Memory B cell (primary cell): ENCODE measurements at regions not wholly inside any gene's neighbourhood (a gene's known extent, or its start where the extent isn't known, plus 50 kb on each side); places are given as distances from the start of the nearest gene placed in this dataset.
"Not testable (repeated sequence)": the region's sequence is repeated elsewhere in the genome, so short reads cannot be mapped to it uniquely, and the experiment has no call there.

Experiments used
- ATAC-seq: fragments of 150-1000 bp; cut with Tn5 transposase; 2 replicates; pipeline ENCODE4 v1.10.0; 2021; ENCODE audit warnings: low read depth, mild to moderate bottlenecking, moderate library complexity
- DNase-seq, 2 donors: peaks; one replicate each; pipeline ENCODE4 v3.0.0; 2022; ENCODE audit warnings: low spot score in 2 of 2
- H3K27ac Mint-ChIP-seq: one replicate; pipeline ENCODE4 v1.8.0; 2022; ENCODE audit warnings: mild to moderate bottlenecking, moderate library complexity, mixed read lengths
- H3K27me3 Mint-ChIP-seq: one replicate; pipeline ENCODE4 v1.8.0; 2022; ENCODE audit warnings: mixed read lengths
- H3K36me3 Mint-ChIP-seq: one replicate; pipeline ENCODE4 v1.8.0; 2022; ENCODE audit warnings: mild to moderate bottlenecking, mixed read lengths
- H3K4me1 Mint-ChIP-seq: one replicate; pipeline ENCODE4 v1.8.0; 2022; ENCODE audit warnings: mixed read lengths
- H3K4me3 Mint-ChIP-seq: one replicate; pipeline ENCODE4 v1.8.0; 2022; ENCODE audit warnings: mild to moderate bottlenecking, moderate library complexity, mixed read lengths
- H3K9me3 Mint-ChIP-seq: one replicate; pipeline ENCODE4 v1.8.0; 2022; ENCODE audit warnings: mixed read lengths

DNA sequence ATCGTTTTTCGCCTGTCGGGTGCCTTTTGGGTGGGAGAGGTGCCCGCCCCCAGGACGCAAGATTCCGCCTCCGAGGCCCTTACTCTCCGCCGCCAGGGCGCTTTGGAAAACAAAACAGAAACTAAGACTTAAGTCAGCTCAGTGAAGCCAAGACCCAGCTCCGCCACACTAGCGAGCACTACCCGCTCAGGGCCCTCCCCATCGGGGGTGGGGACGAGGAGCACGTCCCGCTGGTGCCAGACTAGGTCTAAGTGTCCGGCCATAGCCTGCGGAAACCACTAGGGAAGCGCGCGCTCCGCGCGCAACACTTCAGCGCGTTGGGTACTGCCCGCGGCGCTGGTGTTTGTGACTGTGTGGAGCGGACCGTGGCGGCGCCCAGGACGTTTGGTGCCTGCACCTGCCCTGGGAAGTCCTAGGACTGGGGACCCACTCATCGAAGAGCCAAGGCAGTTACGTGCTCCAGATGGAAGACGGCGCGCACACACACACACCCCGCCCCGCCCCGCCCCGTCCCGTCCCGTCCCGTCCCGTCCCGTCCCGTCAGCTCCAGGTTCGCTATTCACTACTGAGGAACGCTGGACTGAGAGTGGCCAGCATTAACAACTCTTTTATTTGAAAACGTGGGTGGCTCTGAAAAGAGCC is 57.6 kb upstream of the BOLA1 start:
- not testable (repeated sequence) for H3K27me3 Mint-ChIP-seq, H3K9me3 Mint-ChIP-seq, DNase-seq, H3K27ac Mint-ChIP-seq, H3K4me3 Mint-ChIP-seq
- peak; percentile 66 for ATAC-seq
- H3K36me3 Mint-ChIP-seq, result peaks cover 14% of the 10 kb centered on the region
- H3K4me1 Mint-ChIP-seq, result peaks cover 24% of the 10 kb centered on the region

- H3K4me1 Mint-ChIP-seq, result peaks cover 31% of the 10 kb centered on the region
- peak; percentile 70 for ATAC-seq
- not testable (repeated sequence) for H3K27ac Mint-ChIP-seq, DNase-seq, H3K4me3 Mint-ChIP-seq, H3K27me3 Mint-ChIP-seq, H3K9me3 Mint-ChIP-seq
- peaks cover 21% of the 10 kb centered on the region for H3K36me3 Mint-ChIP-seq
Observed at GRCh38 chr1:149842458-149843064, 56.8 kb upstream of the BOLA1 start.

DNA sequence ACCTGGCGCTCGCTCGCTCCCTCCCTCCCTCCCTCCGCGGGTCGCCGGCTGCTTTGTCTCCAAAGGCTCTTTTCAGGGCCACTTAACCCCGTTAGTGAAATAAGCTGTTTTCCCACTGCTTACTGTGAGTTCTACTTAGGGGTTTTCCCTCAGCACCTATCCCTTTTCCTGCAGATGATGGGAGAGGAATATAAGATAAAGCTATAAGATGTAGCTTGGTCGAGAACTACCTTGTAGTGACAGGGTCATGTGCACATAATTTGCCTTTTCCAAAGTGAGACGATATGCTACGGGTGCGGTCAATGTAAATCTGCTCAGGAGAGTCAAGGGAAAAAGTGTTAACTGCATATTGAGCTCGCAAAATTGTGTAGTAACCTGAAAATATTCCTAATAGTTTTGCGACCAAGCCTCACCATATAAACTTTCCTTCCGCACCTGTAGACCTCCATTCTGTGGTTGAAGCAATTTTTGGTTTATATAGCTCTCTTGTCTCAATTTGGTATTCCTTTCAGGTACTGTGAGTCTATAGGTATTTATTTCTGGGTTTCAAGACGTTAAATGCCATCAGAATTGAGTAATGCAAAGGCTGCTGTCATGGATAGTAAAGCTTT is 55.8 kb upstream of the BOLA1 start:
- Mint-ChIP-seq H3K4me3 (peak overlapping the region; percentile 91), H3K27me3 (no peaks in the 10 kb centered on the region), H3K36me3 (peaks cover 23% of the 10 kb centered on the region), H3K4me1 (peaks cover 38% of the 10 kb centered on the region), H3K9me3 (peaks cover 2% of the 10 kb centered on the region), H3K27ac (peak overlapping the region; percentile 92)
- DNase-seq (no peak), ATAC-seq (no peak)

GRCh38 chr1:149844101-149844500 is 55.3 kb upstream of the BOLA1 start:
- ATAC-seq (no peak), DNase-seq (no peak)
- Mint-ChIP-seq H3K4me3 (peak overlapping the region; percentile 91), H3K27ac (peak overlapping the region; percentile 92), H3K4me1 (peaks cover 43% of the 10 kb centered on the region), H3K36me3 (peaks cover 24% of the 10 kb centered on the region), H3K9me3 (peaks cover 2% of the 10 kb centered on the region), H3K27me3 (no peaks in the 10 kb centered on the region)

GRCh38 chr1:149844650-149845255 is 54.6 kb upstream of the BOLA1 start:
- Mint-ChIP-seq H3K36me3 (peaks cover 24% of the 10 kb centered on the region), H3K4me1 (peaks cover 49% of the 10 kb centered on the region), H3K9me3 (peaks cover 2% of the 10 kb centered on the region), H3K27me3 (no peaks in the 10 kb centered on the region), H3K4me3 (peak overlapping the region; percentile 56), H3K27ac (peak overlapping the region; percentile 51)
- DNase-seq (no peak), ATAC-seq (no peak)

DNA sequence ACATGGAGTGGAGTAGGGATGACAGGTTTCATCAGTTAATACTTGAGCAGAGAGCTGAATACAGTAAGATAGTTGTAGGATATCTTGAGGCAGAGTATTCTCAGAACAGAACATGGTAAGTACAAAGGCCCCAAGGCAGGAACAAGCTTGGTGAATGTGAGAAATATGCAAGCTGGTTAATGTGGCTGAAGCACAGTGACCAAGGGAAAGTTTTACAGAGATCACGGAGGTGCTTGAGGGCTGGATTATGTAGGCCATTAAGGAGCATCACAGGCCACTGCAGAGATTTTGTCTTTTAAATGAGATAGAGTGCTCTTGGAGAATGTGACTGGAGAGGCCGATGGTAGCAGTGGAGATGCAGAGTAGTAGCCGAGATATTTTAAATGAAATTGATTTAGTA is 54.0 kb upstream of the BOLA1 start:
- DNase-seq (no peak), ATAC-seq (no peak)
- Mint-ChIP-seq H3K27ac (peak overlapping the region; percentile 51), H3K27me3 (no peaks in the 10 kb centered on the region), H3K9me3 (peaks cover 2% of the 10 kb centered on the region), H3K36me3 (peaks cover 24% of the 10 kb centered on the region), H3K4me3 (peak overlapping the region; percentile 56), H3K4me1 (peaks cover 53% of the 10 kb centered on the region)

GRCh38 chr1:149846042-149846441 is 53.3 kb upstream of the BOLA1 start:
- Mint-ChIP-seq H3K4me1 (peaks cover 53% of the 10 kb centered on the region), H3K9me3 (peaks cover 2% of the 10 kb centered on the region), H3K4me3 (peak overlapping the region; percentile 56), H3K27ac (peak overlapping the region; percentile 51), H3K27me3 (no peaks in the 10 kb centered on the region), H3K36me3 (peaks cover 24% of the 10 kb centered on the region)
- DNase-seq (no peak), ATAC-seq (no peak)

- Mint-ChIP-seq H3K36me3 (peaks cover 24% of the 10 kb centered on the region), H3K4me1 (peaks cover 53% of the 10 kb centered on the region), H3K27me3 (no peaks in the 10 kb centered on the region), H3K9me3 (peaks cover 2% of the 10 kb centered on the region), H3K27ac (peak overlapping the region; percentile 79), H3K4me3 (no peak overlapping the region)
- ATAC-seq (no peak), DNase-seq (no peak)
Observed at GRCh38 chr1:149846593-149847466, 52.5 kb upstream of the BOLA1 start.

- H3K4me1 Mint-ChIP-seq, result peaks cover 51% of the 10 kb centered on the region
- DNase-seq (no peak), ATAC-seq (no peak)
- peaks cover 24% of the 10 kb centered on the region for H3K36me3 Mint-ChIP-seq
- H3K27ac Mint-ChIP-seq, result peak overlapping the region; percentile 96
- peak overlapping the region; percentile 92 for H3K4me3 Mint-ChIP-seq
- no peaks in the 10 kb centered on the region for H3K27me3 Mint-ChIP-seq
- H3K9me3 Mint-ChIP-seq, result peaks cover 2% of the 10 kb centered on the region
Observed at GRCh38 chr1:149848340-149849110, 50.8 kb upstream of the BOLA1 start.

DNA sequence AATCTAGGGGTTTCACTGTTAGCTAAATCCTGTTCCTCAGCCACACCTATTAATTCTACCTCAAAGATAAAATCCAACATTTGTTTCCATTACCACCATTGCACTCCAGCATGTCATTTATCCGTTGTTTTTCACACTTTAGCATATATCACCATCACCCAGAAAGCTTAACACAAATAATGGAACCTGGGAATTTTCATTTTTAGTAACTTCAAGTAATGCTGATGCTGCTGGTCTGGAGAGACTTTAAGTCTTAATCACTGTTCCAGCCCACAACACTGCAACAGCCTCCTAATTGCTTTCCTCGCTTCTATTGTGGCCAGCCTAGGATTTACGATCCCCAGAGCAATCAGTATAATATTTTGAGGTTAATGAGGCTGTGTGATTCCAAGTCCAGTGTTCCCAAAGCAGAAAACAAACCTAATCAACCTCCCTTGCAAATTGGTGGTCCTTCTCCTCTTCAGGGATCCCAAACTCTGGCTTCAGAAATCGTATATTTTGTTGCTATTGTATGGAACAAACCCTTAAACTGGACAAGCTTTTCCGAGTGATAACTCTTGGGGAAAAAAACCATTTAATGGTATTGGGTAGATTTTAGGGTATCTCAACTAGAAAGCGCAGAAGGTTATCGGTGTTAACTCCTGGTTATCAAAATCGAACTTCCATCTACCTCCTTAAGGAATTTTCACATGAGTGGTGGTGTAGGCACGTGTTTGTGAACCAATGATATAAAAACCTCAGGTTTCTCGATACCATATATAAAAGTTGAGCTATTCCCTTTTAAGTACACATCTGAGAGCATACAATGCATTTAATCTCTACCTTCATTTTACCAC is 50.0 kb upstream of the BOLA1 start:
- H3K4me3 Mint-ChIP-seq, result peak overlapping the region; percentile 92
- peak overlapping the region; percentile 96 for H3K27ac Mint-ChIP-seq
- no peak for ATAC-seq
- no peaks in the 10 kb centered on the region for H3K27me3 Mint-ChIP-seq
- H3K36me3 Mint-ChIP-seq, result peaks cover 24% of the 10 kb centered on the region
- peaks cover 45% of the 10 kb centered on the region for H3K4me1 Mint-ChIP-seq
- H3K9me3 Mint-ChIP-seq, result peaks cover 2% of the 10 kb centered on the region
- DNase-seq, result no peak
